ENCODE measurements at regions not wholly inside any gene's neighbourhood (a gene's known extent, or its start where the extent isn't known, plus 50 kb on each side); places are given as distances from the start of the nearest gene placed in this dataset.

- no peak for DNase-seq (ENCODE audit: low read depth, low spot score)
- Histone ChIP-seq H3K27ac (ENCODE audit: low read depth, low read length) (no peak overlapping the region), H3K4me3 (ENCODE audit: low read depth, low read length) (no peak overlapping the region), H3K9me3 (ENCODE audit: control insufficient read depth, insufficient read depth, low read length) (peaks cover 17% of the 10 kb centered on the region), H3K27me3 (ENCODE audit: control insufficient read depth, insufficient read depth, low read length) (peaks cover 30% of the 10 kb centered on the region)
- CTCF ChIA-PET = interaction anchor here (2.4 kb wide), 1 partner anchor 23 kb away, joined by 7 read pairs; no protein-coding TSS in a partner anchor
- POLR2A ChIA-PET = no interaction called here
- no peak for TF ChIP-seq CTCF (IDR thresholded peaks at IDR 0.05; ENCODE audit: low read depth, low read length)
These were observed 74.7 kb downstream of the NEURL3 start for GRCh38 chr2:96430394-96430988.

GRCh38 chr2:96427917-96428316 is 77.2 kb downstream of the NEURL3 start:
- POLR2A ChIA-PET = no interaction called here
- H3K4me3 ChIP-seq (ENCODE audit: low read depth, low read length) = no peak overlapping the region
- CTCF ChIA-PET = interaction anchor here (0.5 to 1.1 kb wide), 2 partner anchors 21 to 81 kb away, joined by 3 to 4 read pairs; no protein-coding TSS in a partner anchor
- H3K9me3 ChIP-seq (ENCODE audit: control insufficient read depth, insufficient read depth, low read length) = peaks cover 17% of the 10 kb centered on the region
- DNase-seq (ENCODE audit: low read depth, low spot score) = no peak
- peaks cover 29% of the 10 kb centered on the region for H3K27me3 ChIP-seq (ENCODE audit: control insufficient read depth, insufficient read depth, low read length)
- no peak for TF ChIP-seq CTCF (IDR thresholded peaks at IDR 0.05; ENCODE audit: low read depth, low read length)
- no peak overlapping the region for H3K27ac ChIP-seq (ENCODE audit: low read depth, low read length)

- POLR2A ChIA-PET = no interaction called here
These were observed 78.0 kb downstream of the NEURL3 start for GRCh38 chr2:96427169-96427568.

GRCh38 chr2:96423828-96424227 is 81.3 kb downstream of the NEURL3 start:
- H3K4me3 ChIP-seq (ENCODE audit: low read depth, low read length) = no peak overlapping the region
- peaks cover 21% of the 10 kb centered on the region for H3K27me3 ChIP-seq (ENCODE audit: control insufficient read depth, insufficient read depth, low read length)
- no peak overlapping the region for H3K27ac ChIP-seq (ENCODE audit: low read depth, low read length)
- POLR2A ChIA-PET = interaction anchor here (0.5 kb wide), 1 partner anchor 150 kb away, joined by 3 read pairs; no protein-coding TSS in a partner anchor
- CTCF ChIA-PET = interaction anchor here (2.4 kb wide), 1 partner anchor 17 kb away, joined by 13 read pairs; no protein-coding TSS in a partner anchor
- no peaks in the 10 kb centered on the region for H3K9me3 ChIP-seq (ENCODE audit: control insufficient read depth, insufficient read depth, low read length)
- no peak for DNase-seq (ENCODE audit: low read depth, low spot score)
- TF ChIP-seq CTCF (IDR thresholded peaks at IDR 0.05; ENCODE audit: low read depth, low read length) = no peak

More at GRCh38 chr2:96427169-96427568, 78.0 kb downstream of the NEURL3 start:
- peaks cover 17% of the 10 kb centered on the region for H3K9me3 ChIP-seq (ENCODE audit: control insufficient read depth, insufficient read depth, low read length)
- no peak overlapping the region for H3K27ac ChIP-seq (ENCODE audit: low read depth, low read length)
- no peak for DNase-seq (ENCODE audit: low read depth, low spot score)
- no peak for TF ChIP-seq CTCF (IDR thresholded peaks at IDR 0.05; ENCODE audit: low read depth, low read length)
- no peak overlapping the region for H3K4me3 ChIP-seq (ENCODE audit: low read depth, low read length)
- H3K27me3 ChIP-seq (ENCODE audit: control insufficient read depth, insufficient read depth, low read length) = peaks cover 28% of the 10 kb centered on the region
- CTCF ChIA-PET = interaction anchor here (0.9 to 1.1 kb wide), 2 partner anchors 19 to 82 kb away, joined by 3 read pairs; no protein-coding TSS in a partner anchor

All from AG04450 (cell line).